Endodermal cell (in vitro differentiated cells): ENCODE measurements at regions not wholly inside any gene's neighbourhood (a gene's known extent, or its start where the extent isn't known, plus 50 kb on each side); places are given as distances from the start of the nearest gene placed in this dataset.

Source experiments
- DNase-seq: peaks from one replicate; pipeline ENCODE4 v3.0.0-alpha.2; 2017
- H3K27ac ChIP-seq: 2 replicates; pipeline ENCODE4 v1.5.1; 2013; ENCODE audit warnings: mild to moderate bottlenecking, low read depth, low read length, moderate library complexity
- H3K27me3 ChIP-seq: 2 replicates; pipeline ENCODE4 v1.6.1; 2013; ENCODE audit warnings: mild to moderate bottlenecking, low read length, moderate library complexity; ENCODE audit not compliant: insufficient read depth, control insufficient read depth, poor library complexity, severe bottlenecking
- H3K36me3 ChIP-seq: 2 replicates; pipeline ENCODE4 v1.7.0; 2013; ENCODE audit warnings: mild to moderate bottlenecking, low read length, moderate library complexity; ENCODE audit not compliant: control insufficient read depth, insufficient read depth
- H3K4me1 ChIP-seq: one replicate; pipeline ENCODE4 v1.7.0; 2013; ENCODE audit warnings: low read length; ENCODE audit not compliant: control insufficient read depth, insufficient read depth
- H3K4me3 ChIP-seq: 2 replicates; pipeline ENCODE4 v1.5.1; 2013; ENCODE audit warnings: mild to moderate bottlenecking, low read length, moderate library complexity
- H3K9ac ChIP-seq: 2 replicates; pipeline ENCODE4 v1.6.1; 2013; ENCODE audit warnings: mild to moderate bottlenecking, low read length, moderate library complexity; ENCODE audit not compliant: poor library complexity, severe bottlenecking; ENCODE audit errors: extremely low read depth
- H3K9me3 ChIP-seq: 2 replicates; pipeline ENCODE4 v1.6.1; 2013; ENCODE audit warnings: mild to moderate bottlenecking, low read length, moderate library complexity; ENCODE audit not compliant: control insufficient read depth
- H3K27ac Mint-ChIP-seq: 2 replicates; pipeline ENCODE4 v1.8.0; 2020; ENCODE audit warnings: mixed read lengths
- H3K27me3 Mint-ChIP-seq: 2 replicates; pipeline ENCODE4 v1.8.0; 2021; ENCODE audit warnings: mild to moderate bottlenecking, mixed read lengths; ENCODE audit not compliant: insufficient read depth
- H3K36me3 Mint-ChIP-seq: 2 replicates; pipeline ENCODE4 v1.8.0; 2020; ENCODE audit warnings: low read depth, mixed read lengths
- H3K4me1 Mint-ChIP-seq: 2 replicates; pipeline ENCODE4 v1.8.0; 2020; ENCODE audit warnings: mixed read lengths
- H3K4me3 Mint-ChIP-seq: 2 replicates; pipeline ENCODE4 v1.8.0; 2020; ENCODE audit warnings: mild to moderate bottlenecking, moderate library complexity, mixed read lengths
- H3K9me3 Mint-ChIP-seq: 2 replicates; pipeline ENCODE4 v1.8.0; 2020; ENCODE audit warnings: mild to moderate bottlenecking, mixed read lengths
- WGBS, 2 experiments: methylation state at CpG; one replicate each; pipeline versions ENCODE4 v1.1.5 to v1.1.7; 2013; ENCODE audit warnings: missing lambda C conversion rate in 2 of 2, mixed read lengths in 1 of 2; ENCODE audit not compliant: insufficient coverage in 1 of 2, insufficient read length in 1 of 2; 5-methylcytosine and 5-hydroxymethylcytosine counted together
- TF ChIP-seq, protein P1 (sequence below): fragments of 200-600 bp; sonication (generic); conservative IDR thresholded peaks from 2 replicates; pipeline ENCODE4 v1.5.0; 2021; ENCODE audit warnings: antibody characterized with exemption, mild to moderate bottlenecking

DNA sequence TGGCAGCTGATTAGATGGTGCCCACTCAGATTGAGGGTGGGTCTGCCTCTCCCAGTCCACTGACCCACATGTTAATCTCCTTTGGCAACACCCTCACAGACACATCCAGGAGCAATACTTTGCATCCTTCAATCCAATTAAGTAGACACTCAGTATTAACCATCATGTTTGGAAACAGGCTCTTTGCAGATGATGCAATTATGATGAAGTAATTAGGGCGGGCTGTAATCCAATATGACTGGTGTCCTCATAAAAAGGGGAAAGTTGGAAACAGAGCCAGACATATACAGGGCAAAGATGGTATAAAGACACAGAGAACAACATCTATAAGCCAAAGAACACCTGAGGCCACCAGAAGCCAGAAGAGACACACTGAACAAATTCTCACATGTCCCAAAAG, 658.6 kb downstream of the CCSER2 start:
- Mint-ChIP-seq H3K27me3 (peaks cover 8% of the 10 kb centered on the region), H3K9me3 (no peaks in the 10 kb centered on the region), H3K27ac (no peak overlapping the region), H3K36me3 (no peaks in the 10 kb centered on the region), H3K4me1 (no peaks in the 10 kb centered on the region), H3K4me3 (no peak overlapping the region)
- Histone ChIP-seq H3K27me3 (peaks cover 10% of the 10 kb centered on the region), H3K36me3 (no peaks in the 10 kb centered on the region), H3K9me3 (no peaks in the 10 kb centered on the region), H3K4me3 (no peak overlapping the region), H3K9ac (no peak overlapping the region), H3K27ac (no peak overlapping the region), H3K4me1 (peaks cover 3% of the 10 kb centered on the region)
- WGBS, 2 experiments: 100% methylated on average over 1 of the region's 1 CpG; no CpG with 5 or more reads in 1 of the 2 experiments
- TF ChIP-seq, protein P1, sequence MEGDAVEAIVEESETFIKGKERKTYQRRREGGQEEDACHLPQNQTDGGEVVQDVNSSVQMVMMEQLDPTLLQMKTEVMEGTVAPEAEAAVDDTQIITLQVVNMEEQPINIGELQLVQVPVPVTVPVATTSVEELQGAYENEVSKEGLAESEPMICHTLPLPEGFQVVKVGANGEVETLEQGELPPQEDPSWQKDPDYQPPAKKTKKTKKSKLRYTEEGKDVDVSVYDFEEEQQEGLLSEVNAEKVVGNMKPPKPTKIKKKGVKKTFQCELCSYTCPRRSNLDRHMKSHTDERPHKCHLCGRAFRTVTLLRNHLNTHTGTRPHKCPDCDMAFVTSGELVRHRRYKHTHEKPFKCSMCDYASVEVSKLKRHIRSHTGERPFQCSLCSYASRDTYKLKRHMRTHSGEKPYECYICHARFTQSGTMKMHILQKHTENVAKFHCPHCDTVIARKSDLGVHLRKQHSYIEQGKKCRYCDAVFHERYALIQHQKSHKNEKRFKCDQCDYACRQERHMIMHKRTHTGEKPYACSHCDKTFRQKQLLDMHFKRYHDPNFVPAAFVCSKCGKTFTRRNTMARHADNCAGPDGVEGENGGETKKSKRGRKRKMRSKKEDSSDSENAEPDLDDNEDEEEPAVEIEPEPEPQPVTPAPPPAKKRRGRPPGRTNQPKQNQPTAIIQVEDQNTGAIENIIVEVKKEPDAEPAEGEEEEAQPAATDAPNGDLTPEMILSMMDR: no peak
- DNase-seq: no peak

DNA sequence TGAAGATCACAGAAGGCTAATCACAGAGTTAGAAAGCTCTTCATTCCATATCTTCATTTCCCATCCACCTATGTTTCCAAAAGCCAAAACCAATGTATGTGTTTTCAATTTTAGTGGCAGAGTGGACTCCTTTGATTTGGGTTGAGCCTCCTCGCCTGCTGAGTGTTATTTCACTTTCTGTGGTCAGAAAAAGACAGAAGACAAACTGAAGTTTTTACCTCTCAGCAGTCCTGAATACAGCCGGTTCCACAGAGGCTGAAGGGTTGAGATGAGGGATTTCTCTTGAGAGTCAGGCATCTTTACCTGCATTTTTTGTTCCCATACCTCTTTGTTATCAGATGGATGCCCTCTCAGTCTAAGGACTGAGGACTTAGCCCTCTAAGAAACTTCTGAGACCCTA, 659.6 kb downstream of the CCSER2 start:
- H3K36me3 Mint-ChIP-seq: no peaks in the 10 kb centered on the region
- no peaks in the 10 kb centered on the region for H3K9me3 ChIP-seq
- H3K27me3 Mint-ChIP-seq: peaks cover 8% of the 10 kb centered on the region
- no peaks in the 10 kb centered on the region for H3K36me3 ChIP-seq
- no peak overlapping the region for H3K27ac ChIP-seq
- H3K9ac ChIP-seq: no peak overlapping the region
- no peak overlapping the region for H3K4me3 Mint-ChIP-seq
- H3K27me3 ChIP-seq: peaks cover 10% of the 10 kb centered on the region
- no peaks in the 10 kb centered on the region for H3K4me1 Mint-ChIP-seq
- WGBS, 2 experiments: 90% methylated on average over 2 of the region's 2 CpGs; no CpG with 5 or more reads in 1 of the 2 experiments
- peaks cover 3% of the 10 kb centered on the region for H3K4me1 ChIP-seq
- TF ChIP-seq, protein P1: no peak
- H3K4me3 ChIP-seq: no peak overlapping the region
- no peak for DNase-seq
- H3K9me3 Mint-ChIP-seq: no peaks in the 10 kb centered on the region
- H3K27ac Mint-ChIP-seq: no peak overlapping the region

DNA sequence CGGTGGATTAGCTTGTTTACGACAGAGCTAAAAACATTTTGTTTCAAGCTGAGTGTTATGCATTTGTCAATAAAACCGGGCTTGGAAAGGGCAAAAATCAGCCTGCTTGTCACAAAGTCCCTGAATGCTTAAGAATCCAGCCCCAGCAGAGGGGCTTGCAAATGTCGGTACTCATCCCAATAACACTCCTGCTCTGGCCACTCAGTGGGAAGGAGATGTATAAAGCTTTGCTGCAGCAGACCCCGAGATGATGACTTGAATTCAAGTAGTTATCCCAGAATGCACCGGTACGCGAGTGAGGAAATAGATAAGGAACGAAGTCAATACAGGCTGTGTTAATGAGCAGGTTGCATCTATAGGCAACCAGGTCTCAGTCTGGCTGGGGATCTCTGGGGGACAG, 662.3 kb downstream of the CCSER2 start:
- peak; percentile 46 for DNase-seq
- no peak overlapping the region for H3K27ac Mint-ChIP-seq
- Histone ChIP-seq H3K27me3 (peaks cover 10% of the 10 kb centered on the region), H3K36me3 (no peaks in the 10 kb centered on the region), H3K27ac (no peak overlapping the region), H3K9me3 (peaks cover 6% of the 10 kb centered on the region), H3K4me1 (peaks cover 3% of the 10 kb centered on the region), H3K4me3 (no peak overlapping the region), H3K9ac (no peak overlapping the region)
- peaks cover 5% of the 10 kb centered on the region for H3K4me1 Mint-ChIP-seq
- no peak overlapping the region for H3K4me3 Mint-ChIP-seq
- WGBS, 2 experiments: 80 to 84% methylated on average over 9 of the region's 9 CpGs
- no peaks in the 10 kb centered on the region for H3K36me3 Mint-ChIP-seq
- TF ChIP-seq, protein P1: no peak
- H3K9me3 Mint-ChIP-seq: peaks cover 6% of the 10 kb centered on the region
- H3K27me3 Mint-ChIP-seq: peaks cover 12% of the 10 kb centered on the region
